H1 (cell line): ENCODE measurements at regions not wholly inside any gene's neighbourhood (a gene's known extent, or its start where the extent isn't known, plus 50 kb on each side); places are given as distances from the start of the nearest gene placed in this dataset.

Source experiments
- CTCF ChIA-PET: fragments of 300-600 bp; sonication (Branson Sonifier 250); formaldehyde crosslinking; loops from one replicate; lab custom pipeline; 2021; ENCODE audit not compliant: partially characterized antibody; lab: Charles Lee
- POLR2A ChIA-PET: fragments of 300-600 bp; sonication (Branson Sonifier 250); formaldehyde crosslinking; loops from one replicate; lab custom pipeline; 2021; ENCODE audit warnings: inconsistent platforms; ENCODE audit not compliant: partially characterized antibody; lab: Charles Lee
- DNase-seq, 2 experiments: peaks; one replicate each; pipeline versions ENCODE4 v3.0.0 to v3.0.0-alpha.2; 2010 to 2022; ENCODE audit warnings: low spot score in 2 of 2, low read depth in 1 of 2, mixed read lengths in 1 of 2
- FAIRE-seq: peaks from 2 replicates; lab custom pipeline; 2011; peaks lifted over from hg19 to GRCh38; lab: Jason Lieb, UNC
- H2AFZ ChIP-seq: 2 replicates; pipeline ENCODE4 v1.8.1; 2012; ENCODE audit warnings: low read length, inconsistent platforms
- H2AK5ac ChIP-seq: 2 replicates; pipeline ENCODE4 v1.6.1; 2013; ENCODE audit warnings: low read depth, low read length
- H2BK120ac ChIP-seq: replicated peaks from 2 replicates; pipeline ENCODE3; 2013; ENCODE audit warnings: low read depth, low read length, inconsistent platforms
- H2BK12ac ChIP-seq: 2 replicates; pipeline ENCODE4 v1.6.1; 2013; ENCODE audit warnings: low read depth, low read length
- H2BK15ac ChIP-seq: 2 replicates; pipeline ENCODE4 v1.6.1; 2013; ENCODE audit warnings: low read length
- H2BK20ac ChIP-seq: 2 replicates; pipeline ENCODE4 v1.6.1; 2013; ENCODE audit warnings: low read length
- H2BK5ac ChIP-seq: 2 replicates; pipeline ENCODE4 v1.6.1; 2013; ENCODE audit warnings: low read depth, low read length
- H3K14ac ChIP-seq: 2 replicates; pipeline ENCODE4 v1.6.1; 2013; ENCODE audit warnings: inconsistent platforms; ENCODE audit not compliant: insufficient read length
- H3K18ac ChIP-seq: 2 replicates; pipeline ENCODE4 v1.6.1; 2013; ENCODE audit warnings: low read length; ENCODE audit errors: extremely low read depth
- H3K23ac ChIP-seq: 2 replicates; pipeline ENCODE4 v1.6.1; 2013; ENCODE audit warnings: inconsistent platforms; ENCODE audit not compliant: insufficient read length
- H3K23me2 ChIP-seq: 2 replicates; pipeline ENCODE4 v1.6.1; 2013; ENCODE audit warnings: low read depth, low read length
- H3K27ac ChIP-seq: 2 replicates; pipeline ENCODE4 v1.6.1; 2011; ENCODE audit warnings: low read depth, low read length, inconsistent platforms
- H3K27me3 ChIP-seq, 4 experiments: replicated peaks in 1 of 4; 1 replicate in 1 of 4; 2 replicates in 3 of 4; pipeline versions ENCODE4 v1.6.1 to v1.8.1; 2011 to 2013; ENCODE audit warnings: low read length in 3 of 4, mild to moderate bottlenecking in 3 of 4, inconsistent platforms in 2 of 4, mixed read lengths in 2 of 4, moderate library complexity in 1 of 4; ENCODE audit not compliant: control insufficient read depth in 3 of 4, insufficient read depth in 3 of 4; ENCODE audit errors: extremely low read depth in 1 of 4
- H3K36me3 ChIP-seq, 4 experiments: 2 replicates each; pipeline versions ENCODE4 v1.6.1 to v1.8.1; 2011 to 2013; ENCODE audit warnings: mild to moderate bottlenecking in 4 of 4, low read length in 3 of 4, moderate library complexity in 2 of 4, control low read depth in 1 of 4, inconsistent platforms in 1 of 4; ENCODE audit not compliant: insufficient read depth in 4 of 4, control insufficient read depth in 2 of 4
- H3K4ac ChIP-seq: replicated peaks from 2 replicates; pipeline ENCODE3; 2013; ENCODE audit warnings: low read length, low read depth, mixed read lengths, inconsistent platforms; ENCODE audit not compliant: insufficient read length
- H3K4me1 ChIP-seq, 4 experiments: replicated peaks in 1 of 4; 1 replicate in 1 of 4; 2 replicates in 3 of 4; pipeline versions ENCODE4 v1.6.1 to v1.8.1; 2011 to 2013; ENCODE audit warnings: low read length in 3 of 4, inconsistent platforms in 2 of 4, mixed read lengths in 1 of 4; ENCODE audit not compliant: insufficient read depth in 4 of 4, control insufficient read depth in 3 of 4
- H3K4me2 ChIP-seq, 2 experiments: 2 replicates each; pipeline versions ENCODE4 v1.6.1 to v1.8.1; 2011 to 2013; ENCODE audit warnings: low read depth in 2 of 2, low read length in 2 of 2, control low read depth in 1 of 2, inconsistent platforms in 1 of 2, mild to moderate bottlenecking in 1 of 2; ENCODE audit not compliant: insufficient read depth in 1 of 2
- H3K4me3 ChIP-seq, 4 experiments: fragments of 200-600, 300-600 bp in 1 of 4; sonication (generic), shearing (Covaris generic), sonication (Bioruptor Twin) in 1 of 4; 2 replicates each; pipeline versions ENCODE4 v1.5.1 to v1.8.1; 2011 to 2016; ENCODE audit warnings: low read length in 4 of 4, low read depth in 3 of 4, control low read depth in 2 of 4, inconsistent platforms in 2 of 4, mild to moderate bottlenecking in 2 of 4, mixed read lengths in 1 of 4, moderate library complexity in 1 of 4; ENCODE audit not compliant: insufficient read depth in 2 of 4; ENCODE audit errors: extremely low read depth in 1 of 4
- H3K56ac ChIP-seq: replicated peaks from 2 replicates; pipeline ENCODE3; 2013; ENCODE audit warnings: low read depth, mild to moderate bottlenecking, mixed read lengths, low read length, inconsistent platforms; ENCODE audit not compliant: insufficient read length
- H3K79me1 ChIP-seq: 2 replicates; pipeline ENCODE4 v1.6.1; 2013; ENCODE audit warnings: low read depth, low read length, control low read depth
- H3K79me2 ChIP-seq, 2 experiments: 2 replicates each; pipeline versions ENCODE4 v1.6.1 to v1.8.1; 2012 to 2013; ENCODE audit warnings: low read length in 2 of 2, mild to moderate bottlenecking in 2 of 2, inconsistent platforms in 1 of 2; ENCODE audit not compliant: insufficient read depth in 2 of 2, control insufficient read depth in 1 of 2
- H3K9ac ChIP-seq, 4 experiments: replicated peaks in 1 of 4; 1 replicate in 1 of 4; 2 replicates in 3 of 4; pipeline versions ENCODE4 v1.6.1 to v1.8.1; 2011 to 2013; ENCODE audit warnings: low read depth in 3 of 4, low read length in 3 of 4, control low read depth in 2 of 4, mild to moderate bottlenecking in 2 of 4, moderate library complexity in 2 of 4, inconsistent platforms in 1 of 4; ENCODE audit errors: extremely low read depth in 1 of 4
- H3K9me3 ChIP-seq, 2 experiments: 2 replicates each; pipeline versions ENCODE4 v1.6.1 to v1.8.1; 2012 to 2013; ENCODE audit warnings: mild to moderate bottlenecking in 2 of 2, moderate library complexity in 2 of 2, control low read depth in 1 of 2, inconsistent platforms in 1 of 2, low read depth in 1 of 2, low read length in 1 of 2, mixed read lengths in 1 of 2; ENCODE audit not compliant: insufficient read depth in 2 of 2
- H4K20me1 ChIP-seq, 2 experiments: replicated peaks in 1 of 2; 2 replicates each; pipeline versions ENCODE3 to v1.8.1; 2011 to 2013; ENCODE audit warnings: inconsistent platforms in 2 of 2, low read length in 2 of 2, mild to moderate bottlenecking in 1 of 2; ENCODE audit not compliant: insufficient read depth in 2 of 2, control insufficient read depth in 1 of 2
- H4K5ac ChIP-seq: 2 replicates; pipeline ENCODE4 v1.6.1; 2013; ENCODE audit warnings: low read length, low read depth, mixed read lengths, inconsistent platforms; ENCODE audit not compliant: insufficient read length
- H4K8ac ChIP-seq: 2 replicates; pipeline ENCODE4 v1.8.0; 2013; ENCODE audit warnings: mild to moderate bottlenecking, moderate library complexity, low read length, inconsistent platforms; ENCODE audit not compliant: insufficient read depth; ENCODE audit errors: extremely low read depth
- H4K91ac ChIP-seq: replicated peaks from 2 replicates; pipeline ENCODE3; 2013; ENCODE audit warnings: low read length, mixed read lengths, inconsistent platforms; ENCODE audit not compliant: insufficient read length
- BCL11A ChIP-seq, 2 experiments: IDR thresholded peaks; one replicate each; pipeline ENCODE4 v1.6.1; 2011; ENCODE audit warnings: low read depth in 2 of 2, low read length in 2 of 2, mild to moderate bottlenecking in 2 of 2
- BRCA1 ChIP-seq: IDR thresholded peaks from 2 replicates; pipeline ENCODE4 v1.6.1; 2012; ENCODE audit warnings: low read depth, low read length, improper control_type of control experiment
- CBX5 ChIP-seq: fragments of 300-800, 300-1000 bp; sonication (generic); IDR thresholded peaks from 2 replicates; pipeline ENCODE4 v1.7.1; 2016; ENCODE audit warnings: antibody characterized with exemption, low read length, low read depth
- CTBP2 ChIP-seq: IDR thresholded peaks from 2 replicates; pipeline ENCODE4 v1.7.0; 2011; ENCODE audit warnings: borderline replicate concordance, mild to moderate bottlenecking, moderate library complexity, mixed read lengths, low read length; ENCODE audit not compliant: insufficient read depth, insufficient read length
- EZH2 ChIP-seq: fragments of 200-600 bp; sonication (generic); IDR thresholded peaks from 2 replicates; pipeline ENCODE4 v1.7.1; 2012; ENCODE audit warnings: low read depth, mild to moderate bottlenecking, moderate library complexity, low read length, inconsistent platforms; ENCODE audit not compliant: severe bottlenecking
- FOSL1 ChIP-seq: IDR thresholded peaks from 2 replicates; pipeline ENCODE4 v1.6.1; 2011; ENCODE audit warnings: mild to moderate bottlenecking, low read depth, low read length, moderate library complexity; ENCODE audit not compliant: insufficient read depth
- GTF2F1 ChIP-seq: IDR thresholded peaks from 2 replicates; pipeline ENCODE4 v1.6.1; 2012; ENCODE audit warnings: low read depth, low read length, improper control_type of control experiment, borderline replicate concordance
- HDAC6 ChIP-seq: IDR thresholded peaks from one replicate; pipeline ENCODE4 v1.7.1; 2012; ENCODE audit warnings: low read depth, mild to moderate bottlenecking, inconsistent platforms, low read length, moderate library complexity
- MAX ChIP-seq: IDR thresholded peaks from 2 replicates; pipeline ENCODE4 v1.6.1; 2012; ENCODE audit warnings: inconsistent platforms
- POLR2A ChIP-seq, 2 experiments: IDR thresholded peaks; 1 replicate in 1 of 2; 2 replicates in 1 of 2; pipeline ENCODE4 v1.6.1; 2011; ENCODE audit warnings: low read depth in 2 of 2, low read length in 2 of 2, mild to moderate bottlenecking in 2 of 2; ENCODE audit errors: control extremely low read depth in 1 of 2
- SP4 ChIP-seq: IDR thresholded peaks from 2 replicates; pipeline ENCODE4 v1.6.1; 2012; ENCODE audit warnings: low read length, inconsistent platforms
- SRF ChIP-seq: IDR thresholded peaks from 2 replicates; pipeline ENCODE4 v1.6.1; 2011; ENCODE audit warnings: mild to moderate bottlenecking, low read depth, low read length, moderate library complexity
- TAF7 ChIP-seq: optimal IDR thresholded peaks from 2 replicates; pipeline ENCODE3; 2011; ENCODE audit warnings: low read depth, mild to moderate bottlenecking, inconsistent platforms, low read length, moderate library complexity, borderline replicate concordance
- TBP ChIP-seq: IDR thresholded peaks from 2 replicates; pipeline ENCODE4 v1.6.1; 2011; ENCODE audit warnings: low read depth, low read length, improper control_type of control experiment
- WGBS, 2 experiments: shearing (Covaris generic) in 1 of 2; methylation state at CpG; one replicate each; pipeline versions ENCODE4 v1.1.6 to v1.1.7; 2013 to 2015; ENCODE audit warnings: low lambda C conversion rate in 2 of 2, mixed read lengths in 2 of 2, inconsistent platforms in 1 of 2, low coverage in 1 of 2, missing lambda C conversion rate in 1 of 2; ENCODE audit not compliant: insufficient replicate concordance in 2 of 2, insufficient coverage in 1 of 2, insufficient read length in 1 of 2; ENCODE audit errors: extremely low coverage in 1 of 2, missing lambda C conversion rate in 1 of 2; 5-methylcytosine and 5-hydroxymethylcytosine counted together

GRCh38 chr5:42337607-42338006, 85.6 kb upstream of the GHR start:
- H3K9me3 ChIP-seq: peaks cover 5 to 11% of the 10 kb centered on the region in 2 experiments; a peak in 2 of 4 replicates
- H3K23ac ChIP-seq: no peak overlapping the region
- no peak overlapping the region for H2BK20ac ChIP-seq
- no peak overlapping the region for H2BK12ac ChIP-seq
- H3K56ac ChIP-seq: no peak overlapping the region
- H3K4ac ChIP-seq: no peak overlapping the region
- no peak overlapping the region for H3K4me3 ChIP-seq
- no peak overlapping the region for H4K8ac ChIP-seq
- no peaks in the 10 kb centered on the region for H3K36me3 ChIP-seq
- no peaks in the 10 kb centered on the region for H3K79me2 ChIP-seq
- no peak overlapping the region for H3K18ac ChIP-seq
- H2BK15ac ChIP-seq: no peak overlapping the region
- no peak overlapping the region for H2AK5ac ChIP-seq
- no peak overlapping the region for H2AFZ ChIP-seq
- no peak overlapping the region for H3K27ac ChIP-seq
- no peak for FAIRE-seq
- H3K14ac ChIP-seq: no peak overlapping the region
- ChIA-PET POLR2A (no interaction called here), CTCF (no interaction called here)
- WGBS, 2 experiments: 93% methylated on average over 3 of the region's 3 CpGs; no CpG with 5 or more reads in 1 of the 2 experiments
- no peak for TF ChIP-seq TAF7
- no peak for TF ChIP-seq BRCA1
- TF ChIP-seq SP4: no peak
- TF ChIP-seq MAX: no peak
- TF ChIP-seq SRF: no peak
- no peak for TF ChIP-seq CBX5
- no peak for TF ChIP-seq FOSL1
- no peak for TF ChIP-seq HDAC6
- no peak for TF ChIP-seq TBP
- TF ChIP-seq CTBP2: no peak
- no peak for TF ChIP-seq BCL11A (IDR thresholded peaks at IDR 0.05; ENCODE audit: low read depth in 2 of 2, low read length in 2 of 2)
- no peak for TF ChIP-seq POLR2A (IDR thresholded peaks at IDR 0.05; ENCODE audit: control extremely low read depth in 1 of 2, low read depth in 2 of 2, low read length in 2 of 2)
- no peak for TF ChIP-seq EZH2
- no peak for TF ChIP-seq GTF2F1
- no peak for DNase-seq
- H3K4me1 ChIP-seq: no peaks in the 10 kb centered on the region
- no peaks in the 10 kb centered on the region for H3K79me1 ChIP-seq
- no peaks in the 10 kb centered on the region for H3K23me2 ChIP-seq
- no peak overlapping the region for H2BK120ac ChIP-seq
- H3K4me2 ChIP-seq: no peak overlapping the region
- H4K91ac ChIP-seq: no peak overlapping the region
- no peaks in the 10 kb centered on the region for H3K27me3 ChIP-seq
- H2BK5ac ChIP-seq: no peak overlapping the region
- no peaks in the 10 kb centered on the region for H4K20me1 ChIP-seq
- H4K5ac ChIP-seq: no peak overlapping the region
- H3K9ac ChIP-seq: no peak overlapping the region
